Smooth muscle cell (in vitro differentiated cells): ENCODE measurements at regions not wholly inside any gene's neighbourhood (a gene's known extent, or its start where the extent isn't known, plus 50 kb on each side); places are given as distances from the start of the nearest gene placed in this dataset.

Experiments used
- DNase-seq: peaks from one replicate; lab custom pipeline; 2025; ENCODE audit not compliant: unreplicated experiment; lab: John Stamatoyannopoulos, UW
- H2AFZ ChIP-seq: fragments of 200-600 bp; sonication (generic); 2 replicates; pipeline ENCODE4 v1.6.0; 2016; ENCODE audit warnings: antibody characterized with exemption, low read depth, mild to moderate bottlenecking
- H3F3A ChIP-seq: fragments of 200-600 bp; sonication (generic); 2 replicates; pipeline ENCODE4 v1.6.0; 2017; ENCODE audit warnings: antibody characterized with exemption, low read depth
- H3K27ac ChIP-seq: fragments of 200-600 bp; sonication (generic); 2 replicates; pipeline ENCODE4 v1.5.1; 2016; ENCODE audit warnings: low read depth, mild to moderate bottlenecking
- H3K27me3 ChIP-seq: fragments of 200-600 bp; sonication (generic); 2 replicates; pipeline ENCODE4 v1.6.1; 2016; ENCODE audit warnings: low read depth, mild to moderate bottlenecking
- H3K36me3 ChIP-seq: fragments of 200-600 bp; sonication (generic); 2 replicates; pipeline ENCODE4 v1.5.1; 2016; ENCODE audit warnings: low read depth
- H3K4me1 ChIP-seq: fragments of 200-600 bp; sonication (generic); 2 replicates; pipeline ENCODE4 v1.5.1; 2016; ENCODE audit warnings: low read depth
- H3K4me2 ChIP-seq: fragments of 200-600 bp; sonication (generic); 2 replicates; pipeline ENCODE4 v1.6.0; 2016; ENCODE audit warnings: mild to moderate bottlenecking
- H3K4me3 ChIP-seq: fragments of 200-600 bp; sonication (generic); 2 replicates; pipeline ENCODE4 v1.5.1; 2016; ENCODE audit warnings: mild to moderate bottlenecking
- H3K79me2 ChIP-seq: fragments of 200-600 bp; sonication (generic); 2 replicates; pipeline ENCODE4 v1.6.0; 2016; ENCODE audit warnings: low read depth, mild to moderate bottlenecking
- H3K9ac ChIP-seq: fragments of 200-600 bp; sonication (generic); 2 replicates; pipeline ENCODE4 v1.6.0; 2016; ENCODE audit warnings: low read depth
- H3K9me3 ChIP-seq: fragments of 200-600 bp; sonication (generic); replicated peaks from 2 replicates; pipeline ENCODE4 v1.5.1; 2016; ENCODE audit warnings: low read depth
- H4K20me1 ChIP-seq: fragments of 200-600 bp; sonication (generic); 2 replicates; pipeline ENCODE4 v1.6.0; 2016; ENCODE audit warnings: low read depth
- CTCF ChIP-seq: fragments of 200-600 bp; sonication (generic); IDR thresholded peaks from 2 replicates; pipeline ENCODE4 v1.5.1; 2017; ENCODE audit warnings: borderline replicate concordance, mild to moderate bottlenecking, antibody characterized with exemption; ENCODE audit not compliant: insufficient read depth, poor library complexity, severe bottlenecking
- WGBS: methylation state at CpG from one replicate; pipeline ENCODE4 v1.1.7; 2016; ENCODE audit warnings: low lambda C conversion rate; 5-methylcytosine and 5-hydroxymethylcytosine counted together

- H3F3A ChIP-seq = peaks cover 21% of the 10 kb centered on the region
- no peaks in the 10 kb centered on the region for H4K20me1 ChIP-seq
- no peaks in the 10 kb centered on the region for H3K36me3 ChIP-seq
- no peaks in the 10 kb centered on the region for H3K27me3 ChIP-seq
- H3K9ac ChIP-seq = peak overlapping the region; percentile 16
- DNase-seq = no peak
- H3K4me2 ChIP-seq = peak overlapping the region; percentile 69
- no peaks in the 10 kb centered on the region for H3K9me3 ChIP-seq
- no peak overlapping the region for H2AFZ ChIP-seq
- H3K4me1 ChIP-seq = peaks cover 19% of the 10 kb centered on the region
- peak overlapping the region; percentile 91 for H3K27ac ChIP-seq
- TF ChIP-seq CTCF = no peak
- 11% methylated on average over 5 of the region's 5 CpGs for WGBS
- no peak overlapping the region for H3K4me3 ChIP-seq
- no peaks in the 10 kb centered on the region for H3K79me2 ChIP-seq
Measured at GRCh38 chr9:86721843-86722705, 225.2 kb downstream of the GAS1 start.

GRCh38 chr9:86721226-86721781 is 226.0 kb downstream of the GAS1 start:
- Histone ChIP-seq H4K20me1 (no peaks in the 10 kb centered on the region), H3K4me2 (peak overlapping the region; percentile 69), H3K4me1 (peaks cover 19% of the 10 kb centered on the region), H3K27ac (peak overlapping the region; percentile 91), H3K79me2 (no peaks in the 10 kb centered on the region), H2AFZ (no peak overlapping the region), H3K9ac (no peak overlapping the region), H3K36me3 (no peaks in the 10 kb centered on the region), H3F3A (peaks cover 21% of the 10 kb centered on the region), H3K9me3 (no peaks in the 10 kb centered on the region), H3K27me3 (no peaks in the 10 kb centered on the region), H3K4me3 (no peak overlapping the region)
- no peak for DNase-seq
- no peak for TF ChIP-seq CTCF
- 23% methylated on average over 5 of the region's 5 CpGs for WGBS

GRCh38 chr9:86720639-86721225 is 226.6 kb downstream of the GAS1 start:
- WGBS = 94% methylated on average over 9 of the region's 9 CpGs
- Histone ChIP-seq H4K20me1 (no peaks in the 10 kb centered on the region), H3K4me2 (peak overlapping the region; percentile 69), H3K27me3 (no peaks in the 10 kb centered on the region), H3K9ac (no peak overlapping the region), H3K4me3 (no peak overlapping the region), H3K9me3 (no peaks in the 10 kb centered on the region), H3K36me3 (no peaks in the 10 kb centered on the region), H3K4me1 (peaks cover 19% of the 10 kb centered on the region), H2AFZ (no peak overlapping the region), H3K27ac (peak overlapping the region; percentile 91), H3F3A (peaks cover 21% of the 10 kb centered on the region), H3K79me2 (no peaks in the 10 kb centered on the region)
- DNase-seq = no peak
- TF ChIP-seq CTCF = no peak
